K562 (cell line): ENCODE measurements at regions not wholly inside any gene's neighbourhood (a gene's known extent, or its start where the extent isn't known, plus 50 kb on each side); places are given as distances from the start of the nearest gene placed in this dataset.

Experiments
- ATAC-seq: fragments of 200-7000 bp; cut with Tn5 transposase; 3 replicates; pipeline ENCODE4 v1.9.1; 2020; ENCODE audit warnings: moderate library complexity
- BruUV-seq: library from RNA; stranded (reverse); fragments of 400-500 nt; replicated peaks from 2 replicates; lab custom pipeline; 2021; lab: Mats Ljungman, UMichigan
- CTCF ChIA-PET: fragments of 300-600 bp; formaldehyde crosslinking; extraction: SDS; loops from one replicate; lab custom pipeline; 2021; ENCODE audit warnings: low intra/inter-chr PET ratio; lab: Yijun Ruan, JAX
- POLR2A ChIA-PET: fragments of 300-600, 350-650 bp; sonication (Branson Sonifier 250); formaldehyde crosslinking; extraction: SDS; loops from one replicate; lab custom pipeline; 2021; ENCODE audit warnings: antibody characterized with exemption, inconsistent platforms; lab: Yijun Ruan, JAX
- DNase-seq, 4 experiments: peaks; one replicate each; pipeline versions ENCODE4 v3.0.0 to v3.0.0-alpha.2; 2011 to 2018; ENCODE audit warnings: low spot score in 3 of 4, mixed read lengths in 3 of 4; ENCODE audit errors: extremely low read depth in 1 of 4
- FAIRE-seq: peaks from 2 replicates; lab custom pipeline; 2011; peaks lifted over from hg19 to GRCh38; lab: Jason Lieb, UNC
- H2AFZ ChIP-seq: 2 replicates; pipeline ENCODE4 v1.6.0; 2011; ENCODE audit warnings: low read depth, low read length, control low read depth, inconsistent platforms
- H3K27ac ChIP-seq: fragments of 200-600 bp; 3 replicates; pipeline ENCODE4 v1.8.0; 2011; ENCODE audit warnings: low read depth, mild to moderate bottlenecking, control low read depth, inconsistent platforms, low read length, moderate library complexity, mixed read lengths; ENCODE audit errors: extremely low read depth
- H3K27me3 ChIP-seq, 2 experiments: fragments of 300-600 bp in 1 of 2; 2 replicates in 1 of 2; 3 replicates in 1 of 2; pipeline versions ENCODE4 v1.6.0 to v1.8.0; 2011; ENCODE audit warnings: inconsistent platforms in 2 of 2, low read length in 2 of 2, mild to moderate bottlenecking in 1 of 2, mixed read lengths in 1 of 2, moderate library complexity in 1 of 2; ENCODE audit not compliant: control insufficient read depth in 2 of 2, insufficient read depth in 2 of 2
- H3K36me3 ChIP-seq: fragments of 300-600 bp; 3 replicates; pipeline ENCODE4 v1.8.0; 2011; ENCODE audit warnings: mild to moderate bottlenecking, low read length, inconsistent platforms; ENCODE audit not compliant: control insufficient read depth, insufficient read depth
- H3K4me1 ChIP-seq, 2 experiments: fragments of 200-600 bp in 1 of 2; replicated peaks in 1 of 2; 2 replicates in 1 of 2; 3 replicates in 1 of 2; pipeline versions ENCODE4 v1.5.1 to v1.8.0; 2011; ENCODE audit warnings: inconsistent platforms in 2 of 2, low read length in 2 of 2, mild to moderate bottlenecking in 1 of 2, mixed read lengths in 1 of 2, moderate library complexity in 1 of 2; ENCODE audit not compliant: control insufficient read depth in 2 of 2, insufficient read depth in 2 of 2
- H3K4me2 ChIP-seq: 2 replicates; pipeline ENCODE4 v1.6.1; 2011; ENCODE audit warnings: low read length, control low read depth, inconsistent platforms, mixed read lengths; ENCODE audit not compliant: insufficient read depth
- H3K4me3 ChIP-seq: fragments of 200-600 bp; sonication (generic), shearing (Covaris generic); 2 replicates; pipeline ENCODE4 v1.5.1; 2016; ENCODE audit warnings: control low read depth, inconsistent platforms
- H3K79me2 ChIP-seq: fragments of 200-600 bp; 3 replicates; pipeline ENCODE4 v1.8.0; 2011; ENCODE audit warnings: low read length, inconsistent platforms; ENCODE audit not compliant: control insufficient read depth, insufficient read depth
- H3K9ac ChIP-seq, 2 experiments: 2 replicates each; pipeline versions ENCODE4 v1.6.0 to v1.6.1; 2011; ENCODE audit warnings: low read depth in 2 of 2, low read length in 2 of 2, control low read depth in 1 of 2, inconsistent platforms in 1 of 2, mild to moderate bottlenecking in 1 of 2, mixed read lengths in 1 of 2; ENCODE audit not compliant: insufficient read depth in 1 of 2
- H3K9me1 ChIP-seq: one replicate; pipeline ENCODE4 v1.6.0; 2011; ENCODE audit warnings: inconsistent platforms, mild to moderate bottlenecking, low read length, moderate library complexity; ENCODE audit not compliant: control insufficient read depth, insufficient read depth
- H3K9me3 ChIP-seq: replicated peaks from 2 replicates; pipeline ENCODE4 v1.5.1; 2011; ENCODE audit warnings: low read depth, low read length, inconsistent platforms; ENCODE audit not compliant: control insufficient read depth, insufficient read depth
- H4K20me1 ChIP-seq: replicated peaks from 2 replicates; pipeline ENCODE4 v1.6.1; 2011; ENCODE audit warnings: low read length, inconsistent platforms, mixed read lengths; ENCODE audit not compliant: control insufficient read depth, insufficient read depth
- CEBPG ChIP-seq, 3 experiments: fragments of 200-800 bp in 1 of 3; sonication (Bioruptor generic) in 1 of 3; sonication (generic) in 1 of 3; formaldehyde crosslinking in 1 of 3; IDR thresholded peaks in 2 of 3; conservative IDR thresholded peaks in 1 of 3; 2 replicates each; pipeline versions ENCODE4 v1.6.1 to v1.8.0; 2016 to 2022; ENCODE audit warnings: missing compliant biosample characterization in 2 of 3, missing genetic modification characterization in 2 of 3, mild to moderate bottlenecking in 1 of 3, missing genetic modification reagents in 1 of 3
- DIDO1 ChIP-seq: fragments of 450-650 bp; IDR thresholded peaks from 2 replicates; pipeline ENCODE4 v1.6.1; 2016; ENCODE audit warnings: low read depth, missing biosample characterization, missing genetic modification characterization
- GTF2F1 ChIP-seq: IDR thresholded peaks from 2 replicates; pipeline ENCODE4 v1.6.1; 2011; ENCODE audit warnings: low read depth, low read length, improper control_type of control experiment
- HCFC1 ChIP-seq: IDR thresholded peaks from 2 replicates; pipeline ENCODE4 v1.6.1; 2012; ENCODE audit warnings: low read depth, low read length, improper control_type of control experiment
- HOXB6 ChIP-seq: fragments of 250-450 bp; sonication (Bioruptor Pico); IDR thresholded peaks from 2 replicates; pipeline ENCODE4 v1.5.1; 2022; ENCODE audit warnings: mild to moderate bottlenecking, borderline replicate concordance
- IFI16 ChIP-seq: fragments of 250-450 bp; sonication (Bioruptor Pico); IDR thresholded peaks from 2 replicates; pipeline ENCODE4 v2.1.2; 2022; ENCODE audit warnings: mild to moderate bottlenecking, inconsistent platforms
- POU5F1 ChIP-seq: fragments of 150-350 bp; IDR thresholded peaks from 2 replicates; pipeline ENCODE4 v1.6.1; 2014; ENCODE audit warnings: borderline replicate concordance, low read length, low read depth, mild to moderate bottlenecking; ENCODE audit not compliant: partially characterized antibody
- SP2 ChIP-seq: IDR thresholded peaks from 2 replicates; pipeline ENCODE4 v1.6.1; 2011; ENCODE audit warnings: mild to moderate bottlenecking, low read depth, low read length, moderate library complexity; ENCODE audit not compliant: poor library complexity, severe bottlenecking; ENCODE audit errors: extremely low read depth
- SRF ChIP-seq, 2 experiments: fragments of 250-450, 450-650 bp in 1 of 2; sonication (Bioruptor Pico) in 1 of 2; sonication (generic) in 1 of 2; formaldehyde crosslinking; IDR thresholded peaks; 2 replicates each; pipeline versions ENCODE4 v1.5.0 to v1.5.1; 2020 to 2022; ENCODE audit warnings: mild to moderate bottlenecking in 1 of 2, missing genetic modification reagents in 1 of 2
- WGBS: fragments of 100-300 bp; shearing (Covaris generic); methylation state at CpG from one replicate; pipeline ENCODE4 v1.1.6; 2016; ENCODE audit warnings: low coverage, mixed read lengths; ENCODE audit not compliant: insufficient coverage; ENCODE audit errors: missing lambda C conversion rate; 5-methylcytosine and 5-hydroxymethylcytosine counted together
- in situ Hi-C: fragments of 300-500 bp; cut with MboI; formaldehyde crosslinking; loops from 4 replicates; pipeline ENCODE4 v1.15.0; 2018; ENCODE audit warnings: inconsistent platforms, mixed read lengths
- intact Hi-C: fragments of 100-400 bp; cut with micrococcal nuclease; formaldehyde crosslinking; loops from 2 replicates; pipeline ENCODE4 v1.14.2; 2022
- TF ChIP-seq, protein P1 (sequence below): IDR thresholded peaks from 2 replicates; pipeline ENCODE4 v1.6.1; 2016; ENCODE audit warnings: missing genetic modification characterization, missing compliant biosample characterization
- TF ChIP-seq, protein P2 (sequence below): fragments of 250-450 bp; sonication (Bioruptor Pico); IDR thresholded peaks from 2 replicates; pipeline ENCODE4 v1.4.0; 2020; ENCODE audit warnings: mild to moderate bottlenecking, moderate library complexity

- no TSS peak for BruUV-seq
- CTCF ChIA-PET = no interaction called here
These were observed 444.7 kb downstream of the ADGRL2 start for GRCh38 chr1:82245345-82246014.

More at GRCh38 chr1:82245345-82246014, 444.7 kb downstream of the ADGRL2 start:
- POLR2A ChIA-PET = no interaction called here
- intact Hi-C loops = no loop called here
- Histone ChIP-seq H3K9me1 (no peaks in the 10 kb centered on the region), H3K4me1 (no peaks in the 10 kb centered on the region), H4K20me1 (no peaks in the 10 kb centered on the region), H3K4me2 (no peak overlapping the region), H3K79me2 (no peaks in the 10 kb centered on the region), H3K4me3 (no peak overlapping the region), H3K27ac (no peak overlapping the region)
- FAIRE-seq = no peak
- no peak for DNase-seq
- no peak for ATAC-seq
- WGBS = 4% methylated on average over 7 of the region's 7 CpGs
- TF ChIP-seq DIDO1 (tag) (no peak), POU5F1 (no peak), SRF (CRISPR knock-in tag; IDR thresholded peaks at IDR 0.05) (no peak), HOXB6 (CRISPR knock-in tag) (no peak), GTF2F1 (no peak), IFI16 (CRISPR knock-in tag) (no peak), CEBPG (CRISPR knock-in tag; IDR thresholded peaks at IDR 0.05) (no peak), CEBPG (tag; conservative IDR thresholded peaks at IDR 0.05 in 1 of 2, IDR thresholded peaks at IDR 0.05 in 1 of 2) (no peak), SP2 (no peak), HCFC1 (no peak)
- TF ChIP-seq, protein P1, sequence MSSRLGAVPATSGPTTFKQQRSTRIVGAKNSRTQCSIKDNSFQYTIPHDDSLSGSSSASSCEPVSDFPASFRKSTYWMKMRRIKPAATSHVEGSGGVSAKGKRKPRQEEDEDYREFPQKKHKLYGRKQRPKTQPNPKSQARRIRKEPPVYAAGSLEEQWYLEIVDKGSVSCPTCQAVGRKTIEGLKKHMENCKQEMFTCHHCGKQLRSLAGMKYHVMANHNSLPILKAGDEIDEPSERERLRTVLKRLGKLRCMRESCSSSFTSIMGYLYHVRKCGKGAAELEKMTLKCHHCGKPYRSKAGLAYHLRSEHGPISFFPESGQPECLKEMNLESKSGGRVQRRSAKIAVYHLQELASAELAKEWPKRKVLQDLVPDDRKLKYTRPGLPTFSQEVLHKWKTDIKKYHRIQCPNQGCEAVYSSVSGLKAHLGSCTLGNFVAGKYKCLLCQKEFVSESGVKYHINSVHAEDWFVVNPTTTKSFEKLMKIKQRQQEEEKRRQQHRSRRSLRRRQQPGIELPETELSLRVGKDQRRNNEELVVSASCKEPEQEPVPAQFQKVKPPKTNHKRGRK = no peak
- TF ChIP-seq, protein P2, sequence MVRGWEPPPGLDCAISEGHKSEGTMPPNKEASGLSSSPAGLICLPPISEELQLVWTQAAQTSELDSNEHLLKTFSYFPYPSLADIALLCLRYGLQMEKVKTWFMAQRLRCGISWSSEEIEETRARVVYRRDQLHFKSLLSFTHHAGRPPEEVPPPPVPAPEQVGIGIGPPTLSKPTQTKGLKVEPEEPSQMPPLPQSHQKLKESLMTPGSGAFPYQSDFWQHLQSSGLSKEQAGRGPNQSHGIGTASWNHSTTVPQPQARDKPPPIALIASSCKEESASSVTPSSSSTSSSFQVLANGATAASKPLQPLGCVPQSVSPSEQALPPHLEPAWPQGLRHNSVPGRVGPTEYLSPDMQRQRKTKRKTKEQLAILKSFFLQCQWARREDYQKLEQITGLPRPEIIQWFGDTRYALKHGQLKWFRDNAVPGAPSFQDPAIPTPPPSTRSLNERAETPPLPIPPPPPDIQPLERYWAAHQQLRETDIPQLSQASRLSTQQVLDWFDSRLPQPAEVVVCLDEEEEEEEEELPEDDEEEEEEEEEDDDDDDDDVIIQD (CRISPR knock-in tag) = no peak
- TF ChIP-seq, all 486 proteins: peak for 0
- H3K36me3 ChIP-seq = no peaks in the 10 kb centered on the region
- in situ Hi-C loops = no loop called here
- no peak overlapping the region for H2AFZ ChIP-seq
- H3K27me3 ChIP-seq = no peaks in the 10 kb centered on the region
- 0 out of 2 replicates have a peak, but pooled peaks cover 2% of the 10 kb centered on the region for H3K9me3 ChIP-seq
- no peak overlapping the region for H3K9ac ChIP-seq
